Bronchial epithelial cell (primary cell): ENCODE measurements at regions not wholly inside any gene's neighbourhood (a gene's known extent, or its start where the extent isn't known, plus 50 kb on each side); places are given as distances from the start of the nearest gene placed in this dataset.

ENCODE experiments used
- DNase-seq: peaks from one replicate; pipeline ENCODE4 v3.0.0-alpha.2; 2010; ENCODE audit warnings: low read depth
- FAIRE-seq: peaks from 2 replicates; lab custom pipeline; 2011; peaks lifted over from hg19 to GRCh38; lab: Jason Lieb, UNC
- H3K27me3 ChIP-seq: 2 replicates; pipeline ENCODE4 v1.5.1; 2011; ENCODE audit warnings: low read length; ENCODE audit not compliant: control insufficient read depth, insufficient read depth
- H3K36me3 ChIP-seq: 2 replicates; pipeline ENCODE4 v1.5.1; 2011; ENCODE audit warnings: low read length; ENCODE audit not compliant: control insufficient read depth, insufficient read depth
- H3K4me3 ChIP-seq: 2 replicates; pipeline ENCODE4 v1.5.1; 2011; ENCODE audit warnings: mild to moderate bottlenecking, low read depth, low read length, control low read depth
- CTCF ChIP-seq: IDR thresholded peaks from 2 replicates; pipeline ENCODE4 v1.5.1; 2011; ENCODE audit warnings: mild to moderate bottlenecking, moderate library complexity, low read length, control low read depth, inconsistent platforms; ENCODE audit not compliant: insufficient read depth, severe bottlenecking

GRCh38 chr15:93162560-93162959, 73.5 kb upstream of the RGMA start:
- H3K36me3 ChIP-seq = no peaks in the 10 kb centered on the region
- FAIRE-seq (peak; percentile 32), DNase-seq (no peak)
- no peaks in the 10 kb centered on the region for H3K27me3 ChIP-seq
- no peak for TF ChIP-seq CTCF
- H3K4me3 ChIP-seq = no peak overlapping the region

- FAIRE-seq = no peak
- no peak for TF ChIP-seq CTCF
- H3K27me3 ChIP-seq = no peaks in the 10 kb centered on the region
- no peaks in the 10 kb centered on the region for H3K36me3 ChIP-seq
- no peak for DNase-seq
- no peak overlapping the region for H3K4me3 ChIP-seq
These were observed 70.9 kb upstream of the RGMA start for GRCh38 chr15:93159930-93160329.

GRCh38 chr15:93158097-93158900, 69.3 kb upstream of the RGMA start:
- DNase-seq (no peak), FAIRE-seq (no peak)
- Histone ChIP-seq H3K36me3 (no peaks in the 10 kb centered on the region), H3K27me3 (no peaks in the 10 kb centered on the region), H3K4me3 (no peak overlapping the region)
- TF ChIP-seq CTCF = no peak

- TF ChIP-seq CTCF = no peak
- Histone ChIP-seq H3K4me3 (no peak overlapping the region), H3K36me3 (no peaks in the 10 kb centered on the region), H3K27me3 (no peaks in the 10 kb centered on the region)
- DNase-seq (peak; percentile 5), FAIRE-seq (no peak)
These were observed 65.7 kb upstream of the RGMA start for GRCh38 chr15:93154666-93155065.

GRCh38 chr15:93152951-93153350, 63.9 kb upstream of the RGMA start:
- no peaks in the 10 kb centered on the region for H3K27me3 ChIP-seq
- FAIRE-seq = no peak

More at GRCh38 chr15:93152951-93153350, 63.9 kb upstream of the RGMA start:
- Histone ChIP-seq H3K4me3 (no peak overlapping the region), H3K36me3 (no peaks in the 10 kb centered on the region)
- no peak for DNase-seq
- no peak for TF ChIP-seq CTCF
